ENCODE measurements at regions not wholly inside any gene's neighbourhood (a gene's known extent, or its start where the extent isn't known, plus 50 kb on each side); places are given as distances from the start of the nearest gene placed in this dataset.

- no peak for TF ChIP-seq CTCF (IDR thresholded peaks at IDR 0.05; ENCODE audit: low read depth, low read length)
- TF ChIP-seq EZH2phosphoT487 (IDR thresholded peaks at IDR 0.05; ENCODE audit: low read depth): no peak
Measured at GRCh38 chr13:65964672-65965071, 1265.5 kb downstream of the PCDH9 start.
